Left forelimb (tissue), 1 donor: ENCODE measurements at regions not wholly inside any gene's neighbourhood (a gene's known extent, or its start where the extent isn't known, plus 50 kb on each side); places are given as distances from the start of the nearest gene placed in this dataset.

Experiments used
- DNase-seq: peaks from one replicate; pipeline ENCODE4 v3.0.0-alpha.2; 2018; ENCODE audit warnings: low spot score

DNA sequence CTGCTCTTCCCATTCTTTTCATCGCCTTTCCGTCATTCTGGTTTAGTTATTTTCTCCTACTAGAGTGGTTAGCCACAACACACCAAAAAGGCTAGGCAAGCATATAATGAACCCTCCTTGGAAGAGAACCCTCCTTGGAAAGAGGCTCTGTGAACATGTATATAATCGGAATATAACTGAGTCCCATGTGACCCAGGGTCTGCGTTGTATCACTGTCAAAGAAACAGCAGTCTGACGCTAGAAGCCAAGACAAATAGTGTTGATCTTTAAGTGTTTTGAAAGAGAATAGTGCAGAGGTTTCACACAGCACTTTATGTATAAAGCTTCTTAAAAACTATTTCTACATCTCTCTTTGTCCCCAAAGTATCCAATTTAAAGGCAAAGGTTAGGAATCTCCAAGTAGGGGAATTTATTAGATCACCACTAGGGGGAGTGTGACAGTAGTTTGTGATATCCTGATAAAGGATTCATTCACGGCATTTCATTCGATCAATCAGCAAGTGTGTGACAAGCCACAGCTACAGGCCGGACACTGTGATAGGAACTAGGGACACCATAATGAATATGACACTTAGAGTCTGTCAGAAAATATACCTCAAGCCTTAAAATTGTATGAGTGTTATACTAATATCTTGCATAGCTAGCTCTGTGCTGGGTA lies 395.3 kb downstream of the CD109 start:
- no peak for DNase-seq

DNA sequence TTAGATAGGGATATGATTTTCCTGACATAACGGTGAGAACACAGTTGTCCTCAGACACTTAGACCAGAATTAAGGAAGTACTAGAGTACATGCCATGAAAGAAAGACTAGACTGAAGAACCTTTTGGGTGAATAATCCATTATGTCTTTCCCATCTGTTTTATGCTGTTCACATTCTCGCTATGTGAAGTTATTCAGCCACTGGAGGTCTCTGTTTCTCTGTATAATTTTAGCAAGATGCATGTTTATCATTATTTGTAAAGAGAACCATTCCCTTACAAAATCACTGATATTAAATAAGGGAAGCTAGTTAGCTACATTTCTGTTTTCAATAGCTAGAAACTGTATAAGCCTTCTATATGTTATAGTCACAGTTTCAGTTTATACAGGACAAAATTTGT lies 391.9 kb downstream of the CD109 start:
- DNase-seq: no peak

DNA sequence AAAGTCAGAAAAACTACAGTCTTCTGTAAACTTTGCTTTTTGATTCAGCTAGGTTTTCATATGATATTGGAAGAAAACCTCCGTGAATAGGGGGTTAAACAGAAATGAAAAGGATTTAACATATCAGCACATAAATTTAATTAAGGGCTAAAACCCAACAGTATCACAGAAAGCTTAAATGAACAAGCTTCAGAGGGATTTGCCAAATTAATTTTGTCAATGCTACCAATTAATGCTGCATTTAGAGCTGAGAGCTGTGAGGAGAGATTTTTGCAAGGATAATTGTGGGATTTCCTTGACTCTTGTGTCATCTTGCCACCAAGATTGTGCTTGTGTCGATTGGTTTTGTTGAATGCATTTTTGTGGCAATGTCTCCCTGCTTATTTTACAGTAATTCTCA lies 379.9 kb downstream of the CD109 start:
- DNase-seq: no peak

DNA sequence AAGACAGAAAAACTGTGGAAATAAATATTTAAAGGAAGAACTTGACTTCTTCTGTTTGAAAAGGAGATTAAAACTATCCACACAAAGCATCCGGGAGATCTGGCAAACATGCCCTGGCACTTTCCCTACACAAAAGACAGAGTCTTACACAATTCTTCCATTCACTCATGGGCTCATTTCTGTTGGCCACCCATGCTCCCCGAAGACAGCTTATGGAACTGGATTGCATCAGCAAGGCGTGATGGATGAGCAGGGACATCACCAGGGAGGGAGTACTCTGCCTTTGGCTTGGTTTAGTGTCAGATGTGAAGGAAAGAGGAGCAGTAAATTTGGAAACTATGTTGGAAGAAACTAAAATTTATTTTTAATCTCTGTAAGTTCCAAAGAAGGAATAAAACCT lies 379.3 kb downstream of the CD109 start:
- DNase-seq: no peak

- no peak for DNase-seq
Observed at GRCh38 chr6:74074645-74075044, 378.6 kb downstream of the CD109 start.

DNA sequence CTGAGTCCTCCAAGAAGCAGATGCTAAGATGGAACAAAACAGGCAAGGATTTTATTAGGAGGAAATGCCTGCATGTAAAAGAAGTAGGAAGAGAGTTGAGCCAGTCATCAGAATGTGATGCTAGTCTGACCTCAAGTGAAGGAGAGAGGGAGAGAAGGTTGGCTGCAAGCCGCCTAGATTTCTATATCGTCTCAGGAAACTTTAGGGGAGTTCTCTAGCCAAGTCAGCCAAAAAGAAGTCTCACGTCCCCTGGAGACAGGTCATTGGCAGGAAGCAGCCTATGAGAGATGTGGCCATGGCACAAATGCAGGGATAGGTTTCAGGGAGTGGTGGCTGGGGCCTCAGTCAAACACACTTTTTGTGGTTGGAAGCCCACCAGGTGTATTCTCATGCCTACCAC lies 378.0 kb downstream of the CD109 start:
- no peak for DNase-seq

- DNase-seq: no peak
Observed at GRCh38 chr6:74073429-74073828, 377.4 kb downstream of the CD109 start.

DNA sequence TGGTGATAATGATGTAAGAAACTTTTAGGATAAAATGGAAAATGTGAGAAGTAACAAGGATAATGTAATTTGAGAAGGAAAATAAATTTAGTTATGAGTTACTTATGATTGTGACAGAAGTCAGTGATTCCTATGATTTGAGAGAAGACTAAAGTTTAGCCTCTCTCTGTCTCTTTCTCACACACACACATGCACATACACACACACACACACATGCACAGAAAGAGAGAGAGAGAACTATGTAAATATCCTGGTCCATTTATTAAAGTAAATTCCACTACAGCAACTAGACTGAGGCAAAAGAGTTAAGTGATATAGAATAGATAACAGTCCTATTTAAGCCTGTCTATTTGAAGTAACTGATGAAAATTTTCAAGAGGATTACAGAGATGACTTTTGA lies 375.2 kb downstream of the CD109 start:
- no peak for DNase-seq

GRCh38 chr6:74070711-74071110 lies 374.7 kb downstream of the CD109 start:
- DNase-seq: no peak

GRCh38 chr6:74070091-74070490 lies 374.1 kb downstream of the CD109 start:
- no peak for DNase-seq

DNA sequence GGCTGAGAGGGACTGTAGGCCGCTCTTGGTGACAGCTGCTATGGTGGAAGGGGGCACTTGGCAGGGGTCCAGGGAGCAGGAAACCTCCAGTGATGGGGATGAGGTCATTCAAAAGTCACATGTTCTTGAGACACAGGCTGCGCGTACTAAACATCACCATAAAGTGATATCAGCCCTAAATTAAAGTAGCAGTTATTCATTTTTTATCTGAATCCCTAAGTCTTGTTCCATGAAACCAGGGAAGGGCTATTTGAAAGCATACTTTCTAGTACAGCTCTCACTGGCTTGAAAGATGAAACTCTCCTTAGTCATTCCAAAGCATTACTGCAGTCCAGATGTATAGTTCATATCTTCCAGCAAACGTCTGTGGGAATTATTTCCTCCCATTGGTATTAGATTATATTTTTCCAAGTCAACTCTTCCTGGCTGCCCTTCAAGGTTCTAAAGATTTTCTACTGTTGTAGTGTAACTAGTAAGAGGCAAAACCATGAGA lies 373.1 kb downstream of the CD109 start:
- DNase-seq: no peak

DNA sequence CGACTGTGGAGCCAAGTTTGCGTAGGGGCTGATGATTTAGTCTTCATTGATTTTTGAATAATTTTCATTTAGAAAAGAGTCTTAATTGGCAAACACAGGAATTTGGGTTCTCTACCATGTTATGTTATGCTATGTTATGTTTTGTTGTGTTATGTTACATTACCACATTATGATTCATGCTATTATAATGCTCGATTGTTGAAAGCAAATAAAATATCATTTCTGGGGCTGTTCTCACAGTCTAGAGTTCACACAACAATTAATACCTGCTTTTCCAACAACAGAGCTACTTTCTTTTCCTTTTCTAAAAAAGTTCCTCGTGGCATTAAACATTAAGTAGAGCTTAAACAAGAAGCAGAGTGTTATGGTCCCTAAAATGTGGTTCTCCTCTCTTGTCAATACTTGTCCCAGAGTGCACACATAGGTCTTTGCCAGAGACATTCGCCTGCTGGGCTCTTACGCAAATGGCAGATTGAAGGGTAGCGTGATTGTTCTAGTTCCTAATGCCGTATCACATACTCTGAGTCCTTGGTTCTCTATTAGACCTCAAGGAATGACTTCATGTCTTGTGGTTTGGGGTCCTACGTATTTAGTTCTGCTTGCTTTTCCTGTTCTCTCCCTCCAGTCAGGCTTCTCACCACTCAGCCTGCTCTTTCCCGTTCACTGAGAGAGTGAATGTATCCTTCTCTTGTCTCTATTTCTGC lies 370.3 kb downstream of the CD109 start:
- DNase-seq: no peak

DNA sequence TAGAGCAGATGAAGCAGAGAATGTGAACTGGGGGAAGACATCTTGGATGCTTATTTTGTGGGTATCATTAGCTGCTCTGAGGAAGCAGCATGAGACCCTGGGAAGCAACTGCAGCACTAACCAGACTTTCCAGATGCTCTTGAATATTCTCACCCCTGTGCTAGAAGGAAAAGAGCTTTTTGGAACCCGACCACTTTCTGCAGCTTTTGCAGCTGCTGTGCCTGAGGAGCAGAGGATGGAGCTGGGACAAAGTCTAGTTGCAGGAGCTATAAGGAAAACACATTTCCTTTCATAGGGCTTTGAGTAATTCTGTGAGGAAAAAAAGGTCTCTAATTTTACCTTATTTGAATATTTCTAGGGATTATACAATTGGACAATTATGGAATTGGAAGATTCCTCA lies 369.7 kb downstream of the CD109 start:
- no peak for DNase-seq

DNA sequence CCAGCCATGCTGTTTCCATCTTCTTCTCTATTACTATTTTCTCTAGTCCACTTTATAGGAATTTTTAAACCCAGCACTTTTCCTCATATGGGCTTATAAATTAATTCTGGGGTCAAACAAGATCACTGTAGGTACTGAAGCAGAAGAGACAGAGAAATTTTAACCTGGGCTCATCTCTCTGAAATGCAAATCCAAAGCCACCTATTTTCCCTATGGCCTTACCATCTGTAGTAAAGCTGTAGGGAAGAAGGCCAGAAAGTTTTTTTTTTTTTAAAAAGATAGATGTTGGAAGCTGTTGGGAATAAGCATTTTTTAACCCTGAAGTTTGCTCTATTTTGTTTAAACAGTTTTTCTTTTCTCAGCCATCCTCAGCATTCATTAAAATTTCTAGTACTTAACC lies 367.4 kb downstream of the CD109 start:
- DNase-seq: no peak

GRCh38 chr6:74061201-74061600 lies 365.2 kb downstream of the CD109 start:
- DNase-seq: no peak

DNA sequence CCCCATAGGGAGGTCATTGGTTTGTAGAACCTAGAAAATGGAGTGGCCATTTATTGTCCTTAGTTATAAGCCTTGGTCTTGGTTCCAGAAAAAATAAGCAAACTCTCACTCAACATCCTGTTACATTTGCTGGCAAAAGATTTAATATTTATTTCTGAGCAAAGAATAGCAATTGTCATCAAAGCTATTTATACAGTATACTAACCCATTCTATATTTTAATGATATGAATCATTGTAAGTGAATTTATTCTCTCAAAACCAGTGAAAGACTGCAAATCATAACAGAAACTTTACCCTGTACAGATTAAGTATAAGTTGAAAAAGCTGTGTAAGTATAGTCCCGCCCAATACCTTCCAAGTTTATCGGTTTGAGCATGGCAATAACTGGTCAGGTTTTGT lies 364.4 kb downstream of the CD109 start:
- DNase-seq: no peak

- no peak for DNase-seq
Observed at GRCh38 chr6:74058606-74059005, 362.6 kb downstream of the CD109 start.

- DNase-seq: no peak
Observed at GRCh38 chr6:74057326-74057725, 361.3 kb downstream of the CD109 start.

GRCh38 chr6:74054190-74054589 lies 358.2 kb downstream of the CD109 start:
- DNase-seq: no peak

- no peak for DNase-seq
Observed at GRCh38 chr6:74050921-74051320, 354.9 kb downstream of the CD109 start.

DNA sequence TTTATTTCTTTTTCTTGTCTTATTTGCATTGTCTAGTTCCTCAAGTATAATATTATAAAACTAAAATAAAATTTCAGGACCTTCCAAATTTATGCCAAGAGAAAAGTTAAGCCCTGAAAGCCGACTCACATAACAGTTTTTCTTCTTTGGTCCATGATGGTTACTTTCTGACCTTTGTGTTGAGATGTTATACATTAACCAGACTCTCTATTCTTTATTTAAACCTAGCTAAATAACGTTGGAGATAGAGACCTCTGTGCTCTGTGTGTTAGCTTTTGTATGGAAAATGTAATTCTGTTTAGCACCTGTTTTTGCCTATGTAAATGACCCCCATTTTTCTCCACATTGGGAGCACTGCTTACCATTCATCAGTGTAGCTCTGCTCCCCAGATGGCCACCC lies 352.4 kb downstream of the CD109 start:
- no peak for DNase-seq

DNA sequence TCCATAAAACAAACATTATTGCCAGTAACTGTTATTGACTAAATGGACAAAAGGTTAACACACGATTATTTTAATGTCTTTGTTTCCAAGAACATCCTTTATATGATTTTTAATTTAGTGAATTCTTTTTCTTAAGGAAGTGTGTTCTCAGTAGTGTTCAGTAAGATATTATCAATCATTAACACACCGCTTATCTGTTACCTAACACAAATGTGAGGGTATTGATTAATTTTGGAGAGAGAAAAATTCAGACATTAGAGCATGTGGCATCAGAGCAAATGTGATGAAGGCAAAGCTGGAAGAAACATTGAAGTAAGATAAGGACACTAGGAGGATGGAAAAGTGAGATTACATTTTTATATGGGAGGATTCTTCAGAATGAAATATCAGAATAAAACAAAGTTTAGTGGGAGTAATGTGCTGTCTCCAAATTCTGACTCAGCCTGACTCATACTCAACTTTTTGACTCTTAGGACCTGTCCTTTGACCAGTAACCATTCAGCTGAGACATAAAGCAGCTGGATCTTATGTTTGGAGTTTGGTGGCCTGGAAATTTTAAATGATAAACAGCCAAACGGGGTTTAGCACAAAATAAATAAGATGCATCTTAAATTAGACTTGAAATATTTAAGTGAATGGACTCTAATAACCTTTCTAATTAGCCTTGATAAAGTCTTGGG lies 348.6 kb downstream of the CD109 start:
- no peak for DNase-seq

GRCh38 chr6:74041420-74041819 lies 345.4 kb downstream of the CD109 start:
- no peak for DNase-seq
